T-helper 2 cell treated with Interferon-gamma antibody and Interleukin-4, amounts not matched to agents 5 μg/mL and 100 μg/mL, for 36 hours (primary cell): ENCODE measurements at regions not wholly inside any gene's neighbourhood (a gene's known extent, or its start where the extent isn't known, plus 50 kb on each side); places are given as distances from the start of the nearest gene placed in this dataset.

Source experiments
- DNase-seq: peaks from one replicate; pipeline ENCODE4 v3.0.0; 2021; ENCODE audit warnings: low spot score
- H3K27ac Mint-ChIP-seq: one replicate; pipeline ENCODE4 v1.8.0; 2021; ENCODE audit warnings: mild to moderate bottlenecking, mixed read lengths
- H3K27me3 Mint-ChIP-seq: one replicate; pipeline ENCODE4 v1.8.0; 2021; ENCODE audit warnings: low read depth, mixed read lengths
- H3K36me3 Mint-ChIP-seq: one replicate; pipeline ENCODE4 v1.8.0; 2021; ENCODE audit warnings: low read depth, mixed read lengths
- H3K4me1 Mint-ChIP-seq: one replicate; pipeline ENCODE4 v1.8.0; 2021; ENCODE audit warnings: low read depth, mixed read lengths
- H3K4me3 Mint-ChIP-seq: one replicate; pipeline ENCODE4 v1.8.0; 2022; ENCODE audit warnings: mild to moderate bottlenecking, moderate library complexity, mixed read lengths
- H3K9me3 Mint-ChIP-seq: one replicate; pipeline ENCODE4 v1.8.0; 2021; ENCODE audit warnings: mixed read lengths

- H3K9me3 Mint-ChIP-seq = peaks cover 11% of the 10 kb centered on the region
- peak overlapping the region; percentile 33 for H3K4me3 Mint-ChIP-seq
- no peaks in the 10 kb centered on the region for H3K27me3 Mint-ChIP-seq
- no peak for DNase-seq
- peaks cover 1% of the 10 kb centered on the region for H3K36me3 Mint-ChIP-seq
- H3K27ac Mint-ChIP-seq = peak overlapping the region; percentile 5
- H3K4me1 Mint-ChIP-seq = peaks cover 37% of the 10 kb centered on the region
Observed at GRCh38 chr13:108409730-108410129, 140.2 kb downstream of the TNFSF13B start.

- Mint-ChIP-seq H3K4me3 (no peak overlapping the region), H3K27ac (no peak overlapping the region), H3K27me3 (peaks cover 5% of the 10 kb centered on the region), H3K9me3 (peaks cover 6% of the 10 kb centered on the region), H3K36me3 (no peaks in the 10 kb centered on the region), H3K4me1 (peaks cover 4% of the 10 kb centered on the region)
- DNase-seq = no peak
Observed at GRCh38 chr13:108419768-108420167, 150.2 kb downstream of the TNFSF13B start.

GRCh38 chr13:108425056-108425455 lies 155.5 kb downstream of the TNFSF13B start:
- Mint-ChIP-seq H3K27ac (no peak overlapping the region), H3K4me3 (no peak overlapping the region), H3K9me3 (no peaks in the 10 kb centered on the region), H3K36me3 (no peaks in the 10 kb centered on the region), H3K27me3 (no peaks in the 10 kb centered on the region), H3K4me1 (no peaks in the 10 kb centered on the region)
- no peak for DNase-seq

- Mint-ChIP-seq H3K4me1 (no peaks in the 10 kb centered on the region), H3K4me3 (no peak overlapping the region), H3K27me3 (no peaks in the 10 kb centered on the region), H3K27ac (no peak overlapping the region), H3K9me3 (no peaks in the 10 kb centered on the region), H3K36me3 (no peaks in the 10 kb centered on the region)
- no peak for DNase-seq
Observed at GRCh38 chr13:108426893-108427292, 157.4 kb downstream of the TNFSF13B start.

- H3K9me3 Mint-ChIP-seq = no peaks in the 10 kb centered on the region
- H3K4me1 Mint-ChIP-seq = no peaks in the 10 kb centered on the region
- H3K4me3 Mint-ChIP-seq = no peak overlapping the region
- DNase-seq = no peak
- H3K36me3 Mint-ChIP-seq = no peaks in the 10 kb centered on the region
- H3K27ac Mint-ChIP-seq = no peak overlapping the region
- no peaks in the 10 kb centered on the region for H3K27me3 Mint-ChIP-seq
Observed at GRCh38 chr13:108427355-108427754, 157.8 kb downstream of the TNFSF13B start.

GRCh38 chr13:108428691-108429090 lies 159.2 kb downstream of the TNFSF13B start:
- no peaks in the 10 kb centered on the region for H3K4me1 Mint-ChIP-seq
- no peaks in the 10 kb centered on the region for H3K36me3 Mint-ChIP-seq
- H3K4me3 Mint-ChIP-seq = no peak overlapping the region
- H3K27me3 Mint-ChIP-seq = no peaks in the 10 kb centered on the region
- no peak for DNase-seq
- H3K9me3 Mint-ChIP-seq = no peaks in the 10 kb centered on the region
- H3K27ac Mint-ChIP-seq = no peak overlapping the region

GRCh38 chr13:108433976-108434755 lies 164.6 kb downstream of the TNFSF13B start:
- H3K4me1 Mint-ChIP-seq = no peaks in the 10 kb centered on the region
- no peaks in the 10 kb centered on the region for H3K27me3 Mint-ChIP-seq
- H3K27ac Mint-ChIP-seq = no peak overlapping the region
- H3K4me3 Mint-ChIP-seq = no peak overlapping the region
- no peak for DNase-seq
- no peaks in the 10 kb centered on the region for H3K36me3 Mint-ChIP-seq
- no peaks in the 10 kb centered on the region for H3K9me3 Mint-ChIP-seq

- Mint-ChIP-seq H3K4me1 (no peaks in the 10 kb centered on the region), H3K4me3 (no peak overlapping the region), H3K9me3 (no peaks in the 10 kb centered on the region), H3K36me3 (no peaks in the 10 kb centered on the region), H3K27me3 (no peaks in the 10 kb centered on the region), H3K27ac (no peak overlapping the region)
- no peak for DNase-seq
Observed at GRCh38 chr13:108435393-108436149, 166.1 kb downstream of the TNFSF13B start.

- no peak for DNase-seq
- Mint-ChIP-seq H3K9me3 (no peaks in the 10 kb centered on the region), H3K36me3 (no peaks in the 10 kb centered on the region), H3K4me1 (no peaks in the 10 kb centered on the region), H3K4me3 (no peak overlapping the region), H3K27ac (no peak overlapping the region), H3K27me3 (no peaks in the 10 kb centered on the region)
Observed at GRCh38 chr13:108437496-108437895, 168.0 kb downstream of the TNFSF13B start.

GRCh38 chr13:108439556-108439955 lies 170.0 kb downstream of the TNFSF13B start:
- Mint-ChIP-seq H3K4me1 (no peaks in the 10 kb centered on the region), H3K4me3 (no peak overlapping the region), H3K27ac (no peak overlapping the region), H3K27me3 (no peaks in the 10 kb centered on the region), H3K36me3 (no peaks in the 10 kb centered on the region), H3K9me3 (no peaks in the 10 kb centered on the region)
- DNase-seq = no peak

GRCh38 chr13:108444448-108444847 lies 174.9 kb downstream of the TNFSF13B start:
- Mint-ChIP-seq H3K4me3 (no peak overlapping the region), H3K36me3 (no peaks in the 10 kb centered on the region), H3K27me3 (no peaks in the 10 kb centered on the region), H3K9me3 (no peaks in the 10 kb centered on the region), H3K4me1 (no peaks in the 10 kb centered on the region), H3K27ac (no peak overlapping the region)
- DNase-seq = no peak

GRCh38 chr13:108448891-108449290 lies 179.4 kb downstream of the TNFSF13B start:
- Mint-ChIP-seq H3K4me3 (no peak overlapping the region), H3K4me1 (no peaks in the 10 kb centered on the region), H3K27ac (no peak overlapping the region), H3K36me3 (no peaks in the 10 kb centered on the region), H3K27me3 (no peaks in the 10 kb centered on the region), H3K9me3 (no peaks in the 10 kb centered on the region)
- DNase-seq = no peak

GRCh38 chr13:108451121-108451520 lies 178.3 kb upstream of the MYO16 start:
- Mint-ChIP-seq H3K9me3 (no peaks in the 10 kb centered on the region), H3K36me3 (no peaks in the 10 kb centered on the region)

GRCh38 chr13:108455320-108455719 lies 174.1 kb upstream of the MYO16 start:
- Mint-ChIP-seq H3K9me3 (no peaks in the 10 kb centered on the region), H3K27me3 (no peaks in the 10 kb centered on the region), H3K36me3 (no peaks in the 10 kb centered on the region)

More at GRCh38 chr13:108451121-108451520, 178.3 kb upstream of the MYO16 start:
- no peak for DNase-seq
- no peaks in the 10 kb centered on the region for H3K4me1 Mint-ChIP-seq
- H3K4me3 Mint-ChIP-seq = no peak overlapping the region
- no peak overlapping the region for H3K27ac Mint-ChIP-seq
- H3K27me3 Mint-ChIP-seq = no peaks in the 10 kb centered on the region

More at GRCh38 chr13:108455320-108455719, 174.1 kb upstream of the MYO16 start:
- Mint-ChIP-seq H3K4me3 (no peak overlapping the region), H3K4me1 (no peaks in the 10 kb centered on the region), H3K27ac (no peak overlapping the region)
- DNase-seq = no peak
